GM13977 (cell line): ENCODE measurements at regions not wholly inside any gene's neighbourhood (a gene's known extent, or its start where the extent isn't known, plus 50 kb on each side); places are given as distances from the start of the nearest gene placed in this dataset.

ENCODE experiments used
- DNase-seq: peaks from one replicate; pipeline ENCODE4 v3.0.0; 2012; ENCODE audit warnings: low spot score
- CTCF ChIP-seq: IDR thresholded peaks from 2 replicates; pipeline ENCODE4 v1.5.1; 2012; ENCODE audit warnings: mild to moderate bottlenecking, control low read depth; ENCODE audit not compliant: insufficient read depth; ENCODE audit errors: extremely low read depth, missing control alignments
- in situ Hi-C: fragments of 300-500 bp; cut with MboI; formaldehyde crosslinking; loops from one replicate; pipeline ENCODE4 v1.12.0; 2022; ENCODE audit warnings: low sequenced_read_pairs, low pct_unique_long_range_greater_than_20kb, mixed read lengths, inconsistent platforms; ENCODE audit not compliant: unreplicated experiment

GRCh38 chr20:39103732-39104131, 141.6 kb downstream of the DHX35 start:
- in situ Hi-C loops = no loop called here
- peak; percentile 0 for TF ChIP-seq CTCF
- no peak for DNase-seq

- no peak for DNase-seq
- in situ Hi-C loops = no loop called here
- no peak for TF ChIP-seq CTCF
Observed at GRCh38 chr20:39103305-39103704, 141.2 kb downstream of the DHX35 start.

GRCh38 chr20:39101895-39102294, 139.8 kb downstream of the DHX35 start:
- DNase-seq = no peak
- TF ChIP-seq CTCF = no peak
- in situ Hi-C loops = no loop called here

GRCh38 chr20:39100691-39101090, 138.5 kb downstream of the DHX35 start:
- no peak for DNase-seq
- TF ChIP-seq CTCF = no peak
- in situ Hi-C loops = no loop called here

- no peak for TF ChIP-seq CTCF
- in situ Hi-C loops = no loop called here
- no peak for DNase-seq
Observed at GRCh38 chr20:39097889-39098288, 135.7 kb downstream of the DHX35 start.

- no peak for DNase-seq
- in situ Hi-C loops = no loop called here
- TF ChIP-seq CTCF = no peak
Observed at GRCh38 chr20:39095870-39096269, 133.7 kb downstream of the DHX35 start.

- no peak for TF ChIP-seq CTCF
- DNase-seq = no peak
- in situ Hi-C loops = no loop called here
Observed at GRCh38 chr20:39094391-39094790, 132.2 kb downstream of the DHX35 start.
